WTC11 (cell line): ENCODE measurements at regions not wholly inside any gene's neighbourhood (a gene's known extent, or its start where the extent isn't known, plus 50 kb on each side); places are given as distances from the start of the nearest gene placed in this dataset.

Experiments
- ATAC-seq: fragments of 200-7000 bp; cut with Tn5 transposase; 2 replicates; pipeline ENCODE4 v1.10.0; 2021; ENCODE audit warnings: mild to moderate bottlenecking, moderate library complexity
- CTCF ChIA-PET: fragments of 300-600 bp; sonication (Branson Sonifier 250); formaldehyde crosslinking; loops from one replicate; lab custom pipeline; 2021; ENCODE audit warnings: antibody characterized with exemption; lab: Charles Lee
- POLR2A ChIA-PET: fragments of 350-600 bp; sonication (Branson Sonifier 250); formaldehyde crosslinking; loops from one replicate; lab custom pipeline; 2021; ENCODE audit warnings: antibody characterized with exemption; lab: Charles Lee
- DNase-seq: peaks from one replicate; pipeline ENCODE4 v3.0.0; 2021; ENCODE audit warnings: low spot score
- H3K27ac Mint-ChIP-seq: 2 replicates; pipeline ENCODE4 v1.8.0; 2021; ENCODE audit warnings: mixed read lengths
- H3K27me3 Mint-ChIP-seq: 2 replicates; pipeline ENCODE4 v1.8.0; 2021; ENCODE audit warnings: low read depth, mild to moderate bottlenecking, moderate library complexity, mixed read lengths
- H3K36me3 Mint-ChIP-seq: 2 replicates; pipeline ENCODE4 v1.8.0; 2021; ENCODE audit warnings: mixed read lengths
- H3K4me1 Mint-ChIP-seq: 2 replicates; pipeline ENCODE4 v1.8.0; 2022; ENCODE audit warnings: mixed read lengths
- H3K4me3 Mint-ChIP-seq: 2 replicates; pipeline ENCODE4 v1.8.0; 2021; ENCODE audit warnings: mild to moderate bottlenecking, moderate library complexity, mixed read lengths
- H3K9me3 Mint-ChIP-seq: 2 replicates; pipeline ENCODE4 v1.8.0; 2021; ENCODE audit warnings: mixed read lengths
- ATF2 ChIP-seq: sonication (generic); formaldehyde crosslinking; IDR thresholded peaks from 2 replicates; pipeline ENCODE4 v1.8.1; 2022; ENCODE audit warnings: low read depth, missing genetic modification reagents, borderline replicate concordance
- CREB1 ChIP-seq: sonication (generic); formaldehyde crosslinking; IDR thresholded peaks from 2 replicates; pipeline ENCODE4 v1.8.0; 2023; ENCODE audit warnings: mild to moderate bottlenecking, missing genetic modification reagents
- E2F1 ChIP-seq: sonication (generic); formaldehyde crosslinking; IDR thresholded peaks from 2 replicates; pipeline ENCODE4 v1.8.0; 2022; ENCODE audit warnings: mild to moderate bottlenecking, missing genetic modification reagents
- KAT7 ChIP-seq: sonication (generic); formaldehyde crosslinking; IDR thresholded peaks from 2 replicates; pipeline ENCODE4 v1.8.1; 2023; ENCODE audit warnings: missing genetic modification reagents, mild to moderate bottlenecking, borderline replicate concordance
- TF ChIP-seq, protein P1 (sequence below): sonication (generic); formaldehyde crosslinking; conservative IDR thresholded peaks from 2 replicates; pipeline ENCODE4 v1.8.1; 2023; ENCODE audit warnings: mild to moderate bottlenecking, low read depth, missing genetic modification reagents, moderate library complexity
- TF ChIP-seq, protein P2 (sequence below): sonication (generic); formaldehyde crosslinking; IDR thresholded peaks from 2 replicates; pipeline ENCODE4 v1.8.0; 2023; ENCODE audit warnings: mild to moderate bottlenecking, missing genetic modification reagents
- TF ChIP-seq, protein P3 (sequence below): sonication (generic); formaldehyde crosslinking; IDR thresholded peaks from 2 replicates; pipeline ENCODE4 v1.8.1; 2023; ENCODE audit warnings: mild to moderate bottlenecking, missing genetic modification reagents, moderate library complexity
- TF ChIP-seq, protein P4 (sequence below): fragments of 250-450 bp; sonication (Bioruptor Pico); IDR thresholded peaks from 2 replicates; pipeline ENCODE4 v1.9.0; 2021; ENCODE audit warnings: moderate library complexity, mild to moderate bottlenecking, inconsistent platforms, borderline replicate concordance

- TF ChIP-seq, protein P1, sequence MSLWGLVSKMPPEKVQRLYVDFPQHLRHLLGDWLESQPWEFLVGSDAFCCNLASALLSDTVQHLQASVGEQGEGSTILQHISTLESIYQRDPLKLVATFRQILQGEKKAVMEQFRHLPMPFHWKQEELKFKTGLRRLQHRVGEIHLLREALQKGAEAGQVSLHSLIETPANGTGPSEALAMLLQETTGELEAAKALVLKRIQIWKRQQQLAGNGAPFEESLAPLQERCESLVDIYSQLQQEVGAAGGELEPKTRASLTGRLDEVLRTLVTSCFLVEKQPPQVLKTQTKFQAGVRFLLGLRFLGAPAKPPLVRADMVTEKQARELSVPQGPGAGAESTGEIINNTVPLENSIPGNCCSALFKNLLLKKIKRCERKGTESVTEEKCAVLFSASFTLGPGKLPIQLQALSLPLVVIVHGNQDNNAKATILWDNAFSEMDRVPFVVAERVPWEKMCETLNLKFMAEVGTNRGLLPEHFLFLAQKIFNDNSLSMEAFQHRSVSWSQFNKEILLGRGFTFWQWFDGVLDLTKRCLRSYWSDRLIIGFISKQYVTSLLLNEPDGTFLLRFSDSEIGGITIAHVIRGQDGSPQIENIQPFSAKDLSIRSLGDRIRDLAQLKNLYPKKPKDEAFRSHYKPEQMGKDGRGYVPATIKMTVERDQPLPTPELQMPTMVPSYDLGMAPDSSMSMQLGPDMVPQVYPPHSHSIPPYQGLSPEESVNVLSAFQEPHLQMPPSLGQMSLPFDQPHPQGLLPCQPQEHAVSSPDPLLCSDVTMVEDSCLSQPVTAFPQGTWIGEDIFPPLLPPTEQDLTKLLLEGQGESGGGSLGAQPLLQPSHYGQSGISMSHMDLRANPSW (CRISPR knock-in tag), result no peak
- Mint-ChIP-seq H3K27ac (no peak overlapping the region), H3K4me1 (peaks cover 6% of the 10 kb centered on the region; the same call in 1 of the 2 replicates), H3K27me3 (no peaks in the 10 kb centered on the region), H3K4me3 (no peak overlapping the region), H3K36me3 (no peaks in the 10 kb centered on the region), H3K9me3 (no peaks in the 10 kb centered on the region)
- POLR2A ChIA-PET, result no interaction called here
- ATAC-seq, result no peak
- CTCF ChIA-PET, result no interaction called here
- no peak for DNase-seq
These were observed 1840.3 kb upstream of the PCDH7 start for GRCh38 chr4:28879900-28880299.

GRCh38 chr4:28883211-28883610 is 1837.0 kb upstream of the PCDH7 start:
- TF ChIP-seq KAT7 (no peak), CREB1 (CRISPR knock-in tag) (no peak), ATF2 (no peak), E2F1 (CRISPR knock-in tag) (no peak)
- TF ChIP-seq, protein P2, sequence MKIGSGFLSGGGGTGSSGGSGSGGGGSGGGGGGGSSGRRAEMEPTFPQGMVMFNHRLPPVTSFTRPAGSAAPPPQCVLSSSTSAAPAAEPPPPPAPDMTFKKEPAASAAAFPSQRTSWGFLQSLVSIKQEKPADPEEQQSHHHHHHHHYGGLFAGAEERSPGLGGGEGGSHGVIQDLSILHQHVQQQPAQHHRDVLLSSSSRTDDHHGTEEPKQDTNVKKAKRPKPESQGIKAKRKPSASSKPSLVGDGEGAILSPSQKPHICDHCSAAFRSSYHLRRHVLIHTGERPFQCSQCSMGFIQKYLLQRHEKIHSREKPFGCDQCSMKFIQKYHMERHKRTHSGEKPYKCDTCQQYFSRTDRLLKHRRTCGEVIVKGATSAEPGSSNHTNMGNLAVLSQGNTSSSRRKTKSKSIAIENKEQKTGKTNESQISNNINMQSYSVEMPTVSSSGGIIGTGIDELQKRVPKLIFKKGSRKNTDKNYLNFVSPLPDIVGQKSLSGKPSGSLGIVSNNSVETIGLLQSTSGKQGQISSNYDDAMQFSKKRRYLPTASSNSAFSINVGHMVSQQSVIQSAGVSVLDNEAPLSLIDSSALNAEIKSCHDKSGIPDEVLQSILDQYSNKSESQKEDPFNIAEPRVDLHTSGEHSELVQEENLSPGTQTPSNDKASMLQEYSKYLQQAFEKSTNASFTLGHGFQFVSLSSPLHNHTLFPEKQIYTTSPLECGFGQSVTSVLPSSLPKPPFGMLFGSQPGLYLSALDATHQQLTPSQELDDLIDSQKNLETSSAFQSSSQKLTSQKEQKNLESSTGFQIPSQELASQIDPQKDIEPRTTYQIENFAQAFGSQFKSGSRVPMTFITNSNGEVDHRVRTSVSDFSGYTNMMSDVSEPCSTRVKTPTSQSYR (CRISPR knock-in tag), result no peak
- TF ChIP-seq, protein P3, sequence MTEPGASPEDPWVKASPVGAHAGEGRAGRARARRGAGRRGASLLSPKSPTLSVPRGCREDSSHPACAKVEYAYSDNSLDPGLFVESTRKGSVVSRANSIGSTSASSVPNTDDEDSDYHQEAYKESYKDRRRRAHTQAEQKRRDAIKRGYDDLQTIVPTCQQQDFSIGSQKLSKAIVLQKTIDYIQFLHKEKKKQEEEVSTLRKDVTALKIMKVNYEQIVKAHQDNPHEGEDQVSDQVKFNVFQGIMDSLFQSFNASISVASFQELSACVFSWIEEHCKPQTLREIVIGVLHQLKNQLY, result no peak
- TF ChIP-seq, all 79 proteins: peak for 0
- POLR2A ChIA-PET, result no interaction called here
- DNase-seq, result no peak
- Mint-ChIP-seq H3K4me3 (no peak overlapping the region), H3K36me3 (no peaks in the 10 kb centered on the region), H3K27ac (no peak overlapping the region), H3K4me1 (peaks cover 6% of the 10 kb centered on the region; the same call in 1 of the 2 replicates), H3K27me3 (no peaks in the 10 kb centered on the region), H3K9me3 (no peaks in the 10 kb centered on the region)
- CTCF ChIA-PET, result interaction anchor here (1.0 kb wide), 1 partner anchor 197 kb away, joined by 3 read pairs; no protein-coding TSS in a partner anchor
- no peak for ATAC-seq

DNA sequence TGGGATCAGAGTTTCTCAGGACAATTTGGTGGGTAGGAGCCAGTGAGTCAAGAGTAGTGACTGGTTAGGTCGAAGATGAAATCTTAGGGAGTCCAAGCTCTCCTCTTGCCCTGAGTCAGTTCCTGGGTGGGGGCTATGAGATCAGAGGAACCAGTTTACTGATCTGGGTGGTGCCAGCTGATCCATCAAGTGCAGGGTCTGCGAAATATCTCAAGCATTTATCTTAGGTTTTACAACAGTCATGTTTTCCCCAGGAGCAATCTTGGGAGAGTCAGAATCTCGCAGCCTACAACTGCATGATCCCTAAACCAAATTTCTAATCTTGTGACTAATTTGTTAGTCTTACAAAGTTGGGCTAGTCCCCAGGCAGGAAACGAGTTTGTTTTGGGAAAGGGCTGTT is 1833.2 kb upstream of the PCDH7 start:
- Mint-ChIP-seq H3K4me3 (no peak overlapping the region), H3K4me1 (peaks cover 6% of the 10 kb centered on the region; the same call in 1 of the 2 replicates), H3K27ac (no peak overlapping the region), H3K9me3 (no peaks in the 10 kb centered on the region), H3K27me3 (no peaks in the 10 kb centered on the region), H3K36me3 (no peaks in the 10 kb centered on the region)
- no peak for ATAC-seq
- POLR2A ChIA-PET, result no interaction called here
- CTCF ChIA-PET, result no interaction called here
- DNase-seq, result no peak
- TF ChIP-seq, protein P4, sequence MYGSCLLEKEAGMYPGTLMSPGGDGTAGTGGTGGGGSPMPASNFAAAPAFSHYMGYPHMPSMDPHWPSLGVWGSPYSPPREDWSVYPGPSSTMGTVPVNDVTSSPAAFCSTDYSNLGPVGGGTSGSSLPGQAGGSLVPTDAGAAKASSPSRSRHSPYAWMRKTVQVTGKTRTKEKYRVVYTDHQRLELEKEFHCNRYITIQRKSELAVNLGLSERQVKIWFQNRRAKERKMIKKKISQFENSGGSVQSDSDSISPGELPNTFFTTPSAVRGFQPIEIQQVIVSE (CRISPR knock-in tag), result no peak
